Thyroid gland (tissue), 4 donors: ENCODE measurements at regions not wholly inside any gene's neighbourhood (a gene's known extent, or its start where the extent isn't known, plus 50 kb on each side); places are given as distances from the start of the nearest gene placed in this dataset.

ENCODE experiments used
- CTCF ChIP-seq, 6 experiments: fragments of 200-600 bp in 3 of 6; fragments of 450-650 bp in 3 of 6; sonication (generic) in 3 of 6; IDR thresholded peaks; one replicate each; pipeline ENCODE4 v1.5.1; 2016 to 2019; ENCODE audit warnings: antibody characterized with exemption in 6 of 6, mild to moderate bottlenecking in 2 of 6, inconsistent platforms in 1 of 6, moderate library complexity in 1 of 6
- POLR2A ChIP-seq, 2 donors: fragments of 450-650 bp; IDR thresholded peaks; one replicate each; pipeline ENCODE4 v1.6.1; 2017; ENCODE audit warnings: antibody characterized with exemption in 2 of 2, mild to moderate bottlenecking in 2 of 2, moderate library complexity in 1 of 2

- no peak for TF ChIP-seq CTCF (IDR thresholded peaks at IDR 0.05)
- TF ChIP-seq POLR2A (IDR thresholded peaks at IDR 0.05): no peak
Observed at GRCh38 chr10:44102726-44103255, 282.1 kb downstream of the CXCL12 start.
